Caco-2 (cell line): ENCODE measurements at regions not wholly inside any gene's neighbourhood (a gene's known extent, or its start where the extent isn't known, plus 50 kb on each side); places are given as distances from the start of the nearest gene placed in this dataset.

Experiments
- BruUV-seq: library from RNA; stranded (reverse); fragments of 400-500 nt; replicated peaks from 2 replicates; lab custom pipeline; 2021; lab: Mats Ljungman, UMichigan
- CTCF ChIA-PET: fragments of 300-600 bp; sonication (Branson Sonifier 250); formaldehyde crosslinking; loops from one replicate; lab custom pipeline; 2022; ENCODE audit warnings: antibody characterized with exemption; lab: Charles Lee
- POLR2A ChIA-PET: fragments of 300-600 bp; sonication (Branson Sonifier 250); formaldehyde crosslinking; loops from one replicate; lab custom pipeline; 2022; ENCODE audit warnings: antibody characterized with exemption; lab: Charles Lee
- DNase-seq, 2 experiments: peaks; one replicate each; pipeline versions ENCODE4 v3.0.0 to v3.0.0-alpha.2; 2020 to 2022
- H3K27me3 ChIP-seq: replicated peaks from 2 replicates; pipeline ENCODE4 v1.6.0; 2011; ENCODE audit warnings: low read length; ENCODE audit not compliant: control insufficient read depth, insufficient read depth
- H3K36me3 ChIP-seq: 2 replicates; pipeline ENCODE4 v1.5.1; 2011; ENCODE audit warnings: low read length; ENCODE audit not compliant: control insufficient read depth, insufficient read depth
- H3K4me1 ChIP-seq: fragments of 250-450 bp; sonication (Bioruptor Pico); 2 replicates; pipeline ENCODE4 v1.5.1; 2020; ENCODE audit warnings: mild to moderate bottlenecking
- H3K4me3 ChIP-seq: 2 replicates; pipeline ENCODE4 v1.5.1; 2011; ENCODE audit warnings: low read depth, mild to moderate bottlenecking, control low read depth, low read length
- H3K9me3 ChIP-seq: fragments of 250-450 bp; sonication (Bioruptor Pico); 2 replicates; pipeline ENCODE4 v1.5.1; 2020; ENCODE audit warnings: mild to moderate bottlenecking, moderate library complexity
- H3K27ac Mint-ChIP-seq: one replicate; pipeline ENCODE4 v1.8.0; 2022; ENCODE audit warnings: mixed read lengths; ENCODE audit not compliant: unreplicated experiment
- H3K27me3 Mint-ChIP-seq: one replicate; pipeline ENCODE4 v1.8.0; 2022; ENCODE audit warnings: mixed read lengths; ENCODE audit not compliant: insufficient read depth, unreplicated experiment
- H3K36me3 Mint-ChIP-seq: one replicate; pipeline ENCODE4 v1.8.0; 2022; ENCODE audit warnings: mild to moderate bottlenecking, mixed read lengths; ENCODE audit not compliant: insufficient read depth, unreplicated experiment
- H3K4me1 Mint-ChIP-seq: one replicate; pipeline ENCODE4 v1.8.0; 2022; ENCODE audit warnings: low read depth, mixed read lengths; ENCODE audit not compliant: unreplicated experiment
- H3K4me3 Mint-ChIP-seq: one replicate; pipeline ENCODE4 v1.8.0; 2022; ENCODE audit warnings: mild to moderate bottlenecking, moderate library complexity, mixed read lengths; ENCODE audit not compliant: unreplicated experiment
- H3K9me3 Mint-ChIP-seq: one replicate; pipeline ENCODE4 v1.8.0; 2022; ENCODE audit warnings: mixed read lengths; ENCODE audit not compliant: unreplicated experiment
- CTCF ChIP-seq, 2 experiments: fragments of 200-600 bp in 1 of 2; IDR thresholded peaks; 1 replicate in 1 of 2; 2 replicates in 1 of 2; pipeline versions ENCODE4 v1.5.1 to v1.8.0; 2011 to 2022; ENCODE audit warnings: antibody characterized with exemption in 1 of 2, control low read depth in 1 of 2, inconsistent platforms in 1 of 2, low read depth in 1 of 2, low read length in 1 of 2, mild to moderate bottlenecking in 1 of 2, moderate library complexity in 1 of 2; ENCODE audit not compliant: insufficient read depth in 1 of 2, severe bottlenecking in 1 of 2, unreplicated experiment in 1 of 2
- intact Hi-C: fragments of 100-400 bp; cut with micrococcal nuclease; formaldehyde crosslinking; loops from one replicate; pipeline ENCODE4 v1.10.0; 2022; ENCODE audit not compliant: unreplicated experiment

- H3K4me1 Mint-ChIP-seq: no peaks in the 10 kb centered on the region
- H3K27me3 Mint-ChIP-seq: peaks cover 3% of the 10 kb centered on the region
- no TSS peak for BruUV-seq
- ChIA-PET POLR2A (no interaction called here), CTCF (interaction anchor here (0.6 kb wide), 1 partner anchor 45 kb away, joined by 3 read pairs; no protein-coding TSS in a partner anchor)
- H3K27me3 ChIP-seq: no peaks in the 10 kb centered on the region; the same call in 1 of the 2 replicates
- TF ChIP-seq CTCF (IDR thresholded peaks at IDR 0.05; ENCODE audit: insufficient read depth in 1 of 2, low read depth in 1 of 2, low read length in 1 of 2, severe bottlenecking in 1 of 2, unreplicated experiment in 1 of 2): no peak
- intact Hi-C loops: no loop called here
- DNase-seq: no peak
- no peaks in the 10 kb centered on the region for H3K36me3 Mint-ChIP-seq
- no peaks in the 10 kb centered on the region for H3K9me3 ChIP-seq
- H3K4me1 ChIP-seq: no peaks in the 10 kb centered on the region
- no peak overlapping the region for H3K4me3 ChIP-seq
- H3K9me3 Mint-ChIP-seq: no peaks in the 10 kb centered on the region
- H3K36me3 ChIP-seq: no peaks in the 10 kb centered on the region
- no peak overlapping the region for H3K27ac Mint-ChIP-seq
- no peak overlapping the region for H3K4me3 Mint-ChIP-seq
Measured at GRCh38 chr3:8206971-8207617, 294.5 kb upstream of the LMCD1 start.

- H3K4me1 ChIP-seq: no peaks in the 10 kb centered on the region
- TF ChIP-seq CTCF (IDR thresholded peaks at IDR 0.05; ENCODE audit: insufficient read depth in 1 of 2, low read depth in 1 of 2, low read length in 1 of 2, severe bottlenecking in 1 of 2, unreplicated experiment in 1 of 2): no peak
- no peaks in the 10 kb centered on the region for H3K9me3 Mint-ChIP-seq
- H3K4me1 Mint-ChIP-seq: no peaks in the 10 kb centered on the region
- ChIA-PET POLR2A (no interaction called here), CTCF (interaction anchor here (0.9 kb wide), 1 partner anchor 29 kb away, joined by 3 read pairs; no protein-coding TSS in a partner anchor)
- no peaks in the 10 kb centered on the region for H3K36me3 Mint-ChIP-seq
- no peak overlapping the region for H3K27ac Mint-ChIP-seq
- no peak overlapping the region for H3K4me3 Mint-ChIP-seq
- no peaks in the 10 kb centered on the region; the same call in 1 of the 2 replicates for H3K27me3 ChIP-seq
- no peaks in the 10 kb centered on the region for H3K36me3 ChIP-seq
- peaks cover 9% of the 10 kb centered on the region for H3K27me3 Mint-ChIP-seq
- intact Hi-C loops: no loop called here
- no peak overlapping the region for H3K4me3 ChIP-seq
- no TSS peak for BruUV-seq
- DNase-seq: no peak
- no peaks in the 10 kb centered on the region for H3K9me3 ChIP-seq
Measured at GRCh38 chr3:8210882-8211341, 290.7 kb upstream of the LMCD1 start.

DNA sequence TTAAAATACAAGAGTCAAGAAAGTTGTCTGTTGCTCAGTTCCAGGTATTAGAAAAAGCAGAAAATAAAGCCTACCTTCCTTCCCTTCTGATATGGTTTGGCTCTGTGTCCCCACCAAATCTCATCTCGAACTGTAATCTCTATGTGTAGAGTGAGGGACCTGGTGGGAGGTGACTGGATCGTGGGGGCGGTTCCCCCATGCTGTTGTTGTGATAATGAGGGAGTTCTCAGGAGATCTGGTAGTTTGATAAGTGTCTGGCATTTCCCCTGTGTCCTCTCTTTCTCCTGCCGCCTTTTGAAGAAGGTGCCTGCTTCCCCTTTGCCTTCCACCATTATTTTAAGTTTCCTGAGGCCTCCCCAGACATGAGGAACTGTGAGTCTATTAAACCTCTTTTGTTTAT lies 288.8 kb upstream of the LMCD1 start:
- no peaks in the 10 kb centered on the region for H3K36me3 ChIP-seq
- peaks cover 7% of the 10 kb centered on the region for H3K27me3 Mint-ChIP-seq
- no peaks in the 10 kb centered on the region for H3K4me1 Mint-ChIP-seq
- ChIA-PET POLR2A (no interaction called here), CTCF (no interaction called here)
- intact Hi-C loops: no loop called here
- no peaks in the 10 kb centered on the region for H3K4me1 ChIP-seq
- TF ChIP-seq CTCF (IDR thresholded peaks at IDR 0.05; ENCODE audit: insufficient read depth in 1 of 2, low read depth in 1 of 2, low read length in 1 of 2, severe bottlenecking in 1 of 2, unreplicated experiment in 1 of 2): no peak
- DNase-seq: no peak
- no TSS peak for BruUV-seq
- no peak overlapping the region for H3K4me3 Mint-ChIP-seq
- no peaks in the 10 kb centered on the region; the same call in 1 of the 2 replicates for H3K27me3 ChIP-seq
- no peak overlapping the region for H3K27ac Mint-ChIP-seq
- H3K9me3 ChIP-seq: no peaks in the 10 kb centered on the region
- H3K9me3 Mint-ChIP-seq: no peaks in the 10 kb centered on the region
- H3K4me3 ChIP-seq: no peak overlapping the region
- H3K36me3 Mint-ChIP-seq: no peaks in the 10 kb centered on the region
